Activated CD8-positive, alpha-beta memory T cell treated with anti-CD3 and anti-CD28 coated beads for 48 hours (primary cell): ENCODE measurements at regions not wholly inside any gene's neighbourhood (a gene's known extent, or its start where the extent isn't known, plus 50 kb on each side); places are given as distances from the start of the nearest gene placed in this dataset.
"Not testable (repeated sequence)": the region's sequence is repeated elsewhere in the genome, so short reads cannot be mapped to it uniquely, and the experiment has no call there.

Experiments
- DNase-seq, 3 experiments: peaks; one replicate each; pipeline ENCODE4 v3.0.0-alpha.2; 2020; ENCODE audit warnings: low read depth in 2 of 3, low spot score in 2 of 3

GRCh38 chr10:105745596-105746148, 1104.6 kb downstream of the SORCS3 start:
- no peak for DNase-seq

DNA sequence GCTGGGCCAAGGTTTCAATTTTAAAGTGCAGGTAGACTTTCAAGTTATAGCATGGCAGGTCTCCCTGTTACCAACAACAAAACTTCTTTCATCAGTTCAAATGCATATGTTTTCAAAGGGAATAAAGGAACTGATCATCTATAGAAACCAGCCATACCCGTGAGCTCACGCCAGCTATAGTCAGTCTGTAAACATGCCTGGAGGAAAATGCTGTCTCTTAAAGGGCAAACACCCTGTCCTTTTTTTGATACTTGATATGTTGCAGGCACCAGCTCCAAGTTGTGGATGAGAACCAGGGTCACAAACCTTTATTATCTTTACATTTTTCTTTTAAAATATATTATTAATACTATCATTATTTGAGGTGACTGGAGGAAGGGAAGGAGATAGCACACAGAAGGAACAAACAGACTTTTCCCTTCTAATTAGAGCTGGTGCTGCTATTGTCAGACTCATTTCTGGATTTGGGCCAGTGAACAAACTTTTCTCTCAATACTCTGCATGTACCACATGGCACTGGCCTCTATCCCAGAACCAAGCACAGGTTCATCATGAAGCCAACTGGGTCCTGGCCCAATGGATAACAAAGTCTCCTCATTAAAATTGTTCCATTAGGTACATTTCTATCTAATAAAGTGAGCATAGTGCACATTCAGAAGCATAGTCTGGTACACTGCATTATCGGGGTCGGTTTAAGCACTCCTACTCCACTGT, 1102.4 kb downstream of the SORCS3 start:
- DNase-seq, result no peak

DNA sequence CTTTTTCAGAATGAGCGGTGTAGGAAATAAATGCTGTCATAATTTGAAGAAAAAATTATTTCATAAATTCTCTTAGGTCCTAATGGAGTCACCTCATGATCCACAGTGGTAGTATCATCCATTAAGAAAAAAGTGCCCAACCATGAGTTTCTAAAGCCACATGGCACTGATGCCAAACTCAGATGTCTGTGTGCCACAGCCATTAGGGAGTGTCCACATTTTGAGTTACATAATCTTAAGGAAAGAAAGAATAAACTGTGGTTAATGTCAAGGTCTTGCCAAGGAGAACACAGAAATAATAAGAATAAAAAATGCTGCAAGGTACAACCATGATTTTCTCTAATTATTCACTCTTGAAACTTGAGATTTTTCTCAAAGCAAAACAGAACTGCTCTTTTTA, 1101.8 kb downstream of the SORCS3 start:
- no peak for DNase-seq

GRCh38 chr10:105742184-105742583, 1101.1 kb downstream of the SORCS3 start:
- no peak for DNase-seq

DNA sequence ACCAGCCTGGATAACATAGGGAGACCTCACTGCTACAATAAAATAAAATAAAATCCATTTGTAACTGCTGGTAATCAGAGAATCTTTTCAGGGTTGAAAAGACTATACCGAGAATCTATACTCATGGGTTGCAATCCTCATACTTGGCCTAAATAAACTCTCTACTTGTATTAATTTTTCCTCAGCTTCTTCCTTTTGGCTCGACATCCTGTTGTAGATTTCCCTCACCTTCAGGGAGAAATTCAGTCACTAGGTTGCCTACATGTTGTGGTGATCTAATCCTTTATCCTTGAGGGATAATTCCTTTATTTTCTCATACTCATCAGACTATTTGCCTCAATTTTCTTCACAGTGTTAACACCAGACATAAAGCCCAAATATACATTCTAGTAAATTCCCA, 1093.4 kb downstream of the SORCS3 start:
- no peak for DNase-seq

GRCh38 chr10:105733924-105734323, 1092.8 kb downstream of the SORCS3 start:
- DNase-seq, result no peak

DNA sequence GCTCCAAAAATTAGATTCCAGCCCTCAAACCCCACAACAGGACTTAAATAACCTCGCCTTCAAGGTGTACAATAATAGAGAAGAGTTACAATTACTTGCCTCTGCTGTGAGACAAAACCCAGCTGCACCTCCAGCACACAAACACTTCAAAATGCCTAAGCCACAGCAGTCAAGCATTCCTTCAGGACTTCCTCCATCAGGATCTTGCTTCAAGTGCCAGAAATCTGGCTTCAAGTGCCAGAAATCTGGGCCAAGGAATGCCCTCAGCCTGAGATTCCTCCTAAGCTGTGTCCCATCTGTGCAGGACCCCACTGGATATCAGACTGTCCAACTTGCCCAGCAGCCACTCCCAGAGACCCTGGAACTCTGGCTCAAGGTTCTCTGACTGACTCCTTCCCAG, 1088.3 kb downstream of the SORCS3 start:
- DNase-seq, result no peak

DNA sequence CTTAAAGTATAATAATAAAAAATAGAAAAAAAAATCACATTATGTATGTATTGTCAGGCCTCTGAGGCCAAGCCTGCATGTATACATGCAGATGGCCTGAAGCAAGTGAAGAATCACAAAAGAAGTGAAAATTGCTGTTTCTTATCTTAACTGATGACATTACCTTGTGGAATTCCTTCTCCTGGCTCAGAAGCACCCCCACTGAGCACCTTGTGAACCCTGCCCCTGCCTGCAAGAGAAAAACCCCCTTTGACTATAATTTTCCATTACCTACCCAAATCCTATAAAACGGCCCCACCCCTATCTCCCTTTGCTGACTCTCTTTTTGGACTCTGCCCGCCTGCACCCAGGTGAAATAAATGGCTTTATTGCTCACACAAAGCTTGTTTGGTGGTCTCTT, 1086.5 kb downstream of the SORCS3 start:
- not testable (repeated sequence) for DNase-seq

GRCh38 chr10:105727131-105727530, 1086.0 kb downstream of the SORCS3 start:
- no peak for DNase-seq

GRCh38 chr10:105726149-105726548, 1085.1 kb downstream of the SORCS3 start:
- no peak for DNase-seq

- no peak for DNase-seq
Observed at GRCh38 chr10:105725007-105725406, 1083.9 kb downstream of the SORCS3 start.

- DNase-seq, result no peak
Observed at GRCh38 chr10:105718207-105718995, 1077.3 kb downstream of the SORCS3 start.

GRCh38 chr10:105714728-105715127, 1073.6 kb downstream of the SORCS3 start:
- no peak for DNase-seq

DNA sequence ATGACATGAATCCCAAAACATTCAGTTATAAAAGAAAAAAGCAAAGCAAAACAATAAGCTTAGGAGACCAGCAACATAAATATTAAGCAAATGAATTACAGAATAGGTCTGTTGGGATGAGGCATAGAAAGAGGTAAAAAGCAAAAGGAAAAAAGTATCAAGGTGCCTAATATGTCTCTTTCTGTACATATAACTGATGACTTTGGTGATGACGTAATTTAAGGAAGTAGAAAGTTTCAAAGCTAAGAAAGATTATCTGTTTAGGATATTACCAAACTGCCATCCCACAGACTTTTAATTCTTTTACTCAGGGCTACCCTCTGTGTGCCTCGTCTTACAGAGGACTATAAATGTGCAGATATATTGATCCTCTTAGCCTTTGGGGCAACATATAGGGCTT, 1066.5 kb downstream of the SORCS3 start:
- no peak for DNase-seq

- no peak for DNase-seq
Observed at GRCh38 chr10:105706281-105707026, 1065.4 kb downstream of the SORCS3 start.

GRCh38 chr10:105702211-105702610, 1061.1 kb downstream of the SORCS3 start:
- no peak for DNase-seq

DNA sequence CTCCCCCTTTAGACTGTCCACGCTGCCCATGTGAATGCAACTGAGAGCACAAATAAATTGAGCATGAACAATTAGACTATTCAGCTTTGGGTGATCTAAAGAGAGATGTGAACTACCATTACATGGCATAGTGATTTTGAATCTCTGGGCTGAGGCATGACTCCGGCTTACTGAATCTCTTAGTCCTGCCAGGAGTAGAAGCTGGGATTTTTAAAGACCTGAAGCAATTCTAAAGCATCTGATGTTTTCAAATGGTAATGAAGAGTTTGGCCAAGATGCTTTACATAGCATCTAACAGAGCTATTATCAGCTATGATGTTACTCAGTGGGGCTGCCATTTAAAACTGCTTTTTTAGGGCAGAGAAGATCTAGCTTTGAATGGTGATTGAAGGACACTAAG, 1059.1 kb downstream of the SORCS3 start:
- DNase-seq, result no peak

GRCh38 chr10:105699504-105699903, 1058.4 kb downstream of the SORCS3 start:
- DNase-seq, result no peak

DNA sequence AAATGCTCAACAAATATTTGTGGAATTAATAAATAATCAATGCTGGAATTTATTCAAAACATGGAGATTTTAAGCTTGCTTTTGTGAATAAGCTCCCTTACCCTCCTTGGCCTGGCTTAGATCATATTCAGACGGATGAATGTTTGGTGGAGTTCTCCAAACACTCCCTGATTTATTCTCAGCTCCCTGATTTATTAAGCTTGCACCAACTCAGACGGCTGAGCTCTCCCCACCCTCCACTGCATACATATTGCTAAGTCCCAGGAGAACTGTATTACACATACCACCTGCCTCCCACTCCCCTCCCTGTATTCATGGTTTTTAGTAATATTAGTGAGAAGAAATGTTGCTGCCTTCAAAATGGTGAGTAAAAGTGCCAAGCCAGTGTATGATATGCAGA, 1057.5 kb downstream of the SORCS3 start:
- no peak for DNase-seq

GRCh38 chr10:105697290-105697780, 1056.2 kb downstream of the SORCS3 start:
- DNase-seq, result no peak

GRCh38 chr10:105691811-105692210, 1050.7 kb downstream of the SORCS3 start:
- DNase-seq, result no peak
